Skeletal muscle satellite cell (primary cell): ENCODE measurements at regions not wholly inside any gene's neighbourhood (a gene's known extent, or its start where the extent isn't known, plus 50 kb on each side); places are given as distances from the start of the nearest gene placed in this dataset. TPM values are rescaled to one million over a fixed set of nuclear protein-coding genes. Genes with fewer than 3 reads are reported as not detected.
"Not testable (repeated sequence)": the region's sequence is repeated elsewhere in the genome, so short reads cannot be mapped to it uniquely, and the experiment has no call there.

ENCODE experiments used
- H3K27me3 ChIP-seq: 2 replicates; pipeline ENCODE4 v1.7.0; 2013; ENCODE audit warnings: low read length; ENCODE audit not compliant: control insufficient read depth, insufficient read depth
- H3K36me3 ChIP-seq: 2 replicates; pipeline ENCODE4 v1.7.0; 2013; ENCODE audit warnings: mild to moderate bottlenecking, control low read depth, low read length; ENCODE audit not compliant: insufficient read depth
- H3K4me1 ChIP-seq: 2 replicates; pipeline ENCODE4 v1.7.0; 2013; ENCODE audit warnings: low read length; ENCODE audit not compliant: control insufficient read depth, insufficient read depth
- H3K4me2 ChIP-seq: 2 replicates; pipeline ENCODE4 v1.7.0; 2013; ENCODE audit warnings: mild to moderate bottlenecking, low read length
- H3K4me3 ChIP-seq: 2 replicates; pipeline ENCODE4 v1.7.0; 2013; ENCODE audit warnings: low read length
- H3K9ac ChIP-seq: 2 replicates; pipeline ENCODE4 v1.7.0; 2013; ENCODE audit warnings: mild to moderate bottlenecking, low read depth, low read length, moderate library complexity
- H3K9me3 ChIP-seq: replicated peaks from 2 replicates; pipeline ENCODE4 v1.7.0; 2013; ENCODE audit warnings: mild to moderate bottlenecking, control low read depth, low read length
- small RNA-seq: library from RNA; depleted of rRNA; stranded (forward); fragments of <200 nt; gene quantifications from one replicate; pipeline ENCODE3, GENCODE V24; 2012

- H3K27me3 ChIP-seq, H3K9ac ChIP-seq, H3K4me2 ChIP-seq, H3K9me3 ChIP-seq, H3K4me1 ChIP-seq, H3K4me3 ChIP-seq, H3K36me3 ChIP-seq: not testable (repeated sequence)
These were observed 76.7 kb upstream of the WIPF3 start for GRCh38 chr7:29729534-29730165.

- H3K9ac ChIP-seq = no peak overlapping the region
- no peaks in the 10 kb centered on the region for H3K27me3 ChIP-seq
- H3K4me2 ChIP-seq = no peak overlapping the region
- H3K9me3 ChIP-seq = no peaks in the 10 kb centered on the region
- H3K4me1 ChIP-seq = no peaks in the 10 kb centered on the region
- H3K4me3 ChIP-seq = no peak overlapping the region
- H3K36me3 ChIP-seq = no peaks in the 10 kb centered on the region
These were observed 72.0 kb upstream of the WIPF3 start for GRCh38 chr7:29734246-29734731.

GRCh38 chr7:29747645-29748245 lies 58.6 kb upstream of the WIPF3 start:
- not testable (repeated sequence) for H3K9me3 ChIP-seq, H3K36me3 ChIP-seq, H3K9ac ChIP-seq, H3K27me3 ChIP-seq, H3K4me1 ChIP-seq, H3K4me2 ChIP-seq, H3K4me3 ChIP-seq

- no peaks in the 10 kb centered on the region for H3K9me3 ChIP-seq
- no peak overlapping the region for H3K4me2 ChIP-seq
- peaks cover 11% of the 10 kb centered on the region for H3K27me3 ChIP-seq
- no peaks in the 10 kb centered on the region for H3K4me1 ChIP-seq
- H3K4me3 ChIP-seq = no peak overlapping the region
- H3K9ac ChIP-seq = no peak overlapping the region
- no peaks in the 10 kb centered on the region for H3K36me3 ChIP-seq
These were observed 57.8 kb upstream of the WIPF3 start for GRCh38 chr7:29748286-29749099.

GRCh38 chr7:29749701-29750321 lies 56.5 kb upstream of the WIPF3 start:
- Histone ChIP-seq H3K9ac (no peak overlapping the region), H3K27me3 (peaks cover 22% of the 10 kb centered on the region), H3K4me1 (no peaks in the 10 kb centered on the region), H3K4me2 (no peak overlapping the region), H3K4me3 (no peak overlapping the region), H3K36me3 (no peaks in the 10 kb centered on the region), H3K9me3 (no peaks in the 10 kb centered on the region)

- H3K9ac ChIP-seq, H3K4me3 ChIP-seq, H3K4me1 ChIP-seq, H3K9me3 ChIP-seq, H3K36me3 ChIP-seq, H3K4me2 ChIP-seq: not testable (repeated sequence)
- H3K27me3 ChIP-seq = peaks cover 28% of the 10 kb centered on the region
These were observed 55.9 kb upstream of the WIPF3 start for GRCh38 chr7:29750373-29750940.

- H3K4me3 ChIP-seq, H3K4me2 ChIP-seq, H3K9ac ChIP-seq, H3K9me3 ChIP-seq, H3K4me1 ChIP-seq, H3K36me3 ChIP-seq: not testable (repeated sequence)
- H3K27me3 ChIP-seq = peaks cover 33% of the 10 kb centered on the region
These were observed 55.3 kb upstream of the WIPF3 start for GRCh38 chr7:29751012-29751411.

- Histone ChIP-seq H3K36me3 (no peaks in the 10 kb centered on the region), H3K4me2 (no peak overlapping the region), H3K27me3 (peaks cover 36% of the 10 kb centered on the region), H3K9me3 (no peaks in the 10 kb centered on the region), H3K4me1 (no peaks in the 10 kb centered on the region), H3K4me3 (no peak overlapping the region), H3K9ac (no peak overlapping the region)
These were observed 51.3 kb upstream of the WIPF3 start for GRCh38 chr7:29754874-29755490.

Small RNA genes in the stretch of these regions (small RNA-seq; reads per million reads assigned to genes)
- gene MIR550A3 (not detected), gene TMSB4XP3 (not detected)
